Kidney tubule cell (primary cell): ENCODE measurements at regions not wholly inside any gene's neighbourhood (a gene's known extent, or its start where the extent isn't known, plus 50 kb on each side); places are given as distances from the start of the nearest gene placed in this dataset.

Experiments used
- DNase-seq: peaks from one replicate; pipeline ENCODE4 v3.0.0-alpha.2; 2018; ENCODE audit warnings: low spot score

GRCh38 chr4:35217331-35217730 lies 1027.0 kb downstream of the ARAP2 start:
- no peak for DNase-seq

- no peak for DNase-seq
Observed at GRCh38 chr4:35228313-35228712, 1016.0 kb downstream of the ARAP2 start.

GRCh38 chr4:35229021-35229420 lies 1015.3 kb downstream of the ARAP2 start:
- no peak for DNase-seq

GRCh38 chr4:35237924-35238323 lies 1006.4 kb downstream of the ARAP2 start:
- DNase-seq, result no peak

- DNase-seq, result no peak
Observed at GRCh38 chr4:35238793-35239192, 1005.5 kb downstream of the ARAP2 start.

GRCh38 chr4:35246493-35246892 lies 997.8 kb downstream of the ARAP2 start:
- no peak for DNase-seq

GRCh38 chr4:35247047-35247446 lies 997.3 kb downstream of the ARAP2 start:
- peak; percentile 7 for DNase-seq

GRCh38 chr4:35250331-35250730 lies 994.0 kb downstream of the ARAP2 start:
- DNase-seq, result no peak

GRCh38 chr4:35250761-35251160 lies 993.6 kb downstream of the ARAP2 start:
- DNase-seq, result peak; percentile 52

- DNase-seq, result no peak
Observed at GRCh38 chr4:35252071-35252470, 992.2 kb downstream of the ARAP2 start.

GRCh38 chr4:35252866-35253265 lies 991.4 kb downstream of the ARAP2 start:
- DNase-seq, result peak; percentile 75

- DNase-seq, result no peak
Observed at GRCh38 chr4:35253331-35253730, 991.0 kb downstream of the ARAP2 start.

- DNase-seq, result no peak
Observed at GRCh38 chr4:35286434-35286833, 957.9 kb downstream of the ARAP2 start.

- no peak for DNase-seq
Observed at GRCh38 chr4:35300996-35301774, 943.1 kb downstream of the ARAP2 start.

GRCh38 chr4:35315419-35315818 lies 928.9 kb downstream of the ARAP2 start:
- DNase-seq, result no peak

GRCh38 chr4:35325908-35326453 lies 918.3 kb downstream of the ARAP2 start:
- DNase-seq, result no peak

- DNase-seq, result no peak
Observed at GRCh38 chr4:35342833-35343232, 901.5 kb downstream of the ARAP2 start.

GRCh38 chr4:35347276-35347675 lies 897.0 kb downstream of the ARAP2 start:
- DNase-seq, result no peak

- DNase-seq, result peak; percentile 29
Observed at GRCh38 chr4:35358001-35358584, 886.2 kb downstream of the ARAP2 start.

GRCh38 chr4:35364321-35364870 lies 879.9 kb downstream of the ARAP2 start:
- no peak for DNase-seq

GRCh38 chr4:35365186-35365585 lies 879.1 kb downstream of the ARAP2 start:
- no peak for DNase-seq

- no peak for DNase-seq
Observed at GRCh38 chr4:35399912-35400311, 844.4 kb downstream of the ARAP2 start.

- no peak for DNase-seq
Observed at GRCh38 chr4:35423104-35423503, 821.2 kb downstream of the ARAP2 start.
